NB4 (cell line): ENCODE measurements at regions not wholly inside any gene's neighbourhood (a gene's known extent, or its start where the extent isn't known, plus 50 kb on each side); places are given as distances from the start of the nearest gene placed in this dataset.

Experiments used
- POLR2A ChIP-seq: IDR thresholded peaks from 2 replicates; pipeline ENCODE4 v1.6.1; 2011; ENCODE audit warnings: mild to moderate bottlenecking; ENCODE audit not compliant: insufficient read length; ENCODE audit errors: extremely low read depth
- TF ChIP-seq, protein P1 (sequence below): IDR thresholded peaks from one replicate; pipeline ENCODE4 v1.5.1; 2012; ENCODE audit warnings: low read depth, low read length

- TF ChIP-seq, protein P1, sequence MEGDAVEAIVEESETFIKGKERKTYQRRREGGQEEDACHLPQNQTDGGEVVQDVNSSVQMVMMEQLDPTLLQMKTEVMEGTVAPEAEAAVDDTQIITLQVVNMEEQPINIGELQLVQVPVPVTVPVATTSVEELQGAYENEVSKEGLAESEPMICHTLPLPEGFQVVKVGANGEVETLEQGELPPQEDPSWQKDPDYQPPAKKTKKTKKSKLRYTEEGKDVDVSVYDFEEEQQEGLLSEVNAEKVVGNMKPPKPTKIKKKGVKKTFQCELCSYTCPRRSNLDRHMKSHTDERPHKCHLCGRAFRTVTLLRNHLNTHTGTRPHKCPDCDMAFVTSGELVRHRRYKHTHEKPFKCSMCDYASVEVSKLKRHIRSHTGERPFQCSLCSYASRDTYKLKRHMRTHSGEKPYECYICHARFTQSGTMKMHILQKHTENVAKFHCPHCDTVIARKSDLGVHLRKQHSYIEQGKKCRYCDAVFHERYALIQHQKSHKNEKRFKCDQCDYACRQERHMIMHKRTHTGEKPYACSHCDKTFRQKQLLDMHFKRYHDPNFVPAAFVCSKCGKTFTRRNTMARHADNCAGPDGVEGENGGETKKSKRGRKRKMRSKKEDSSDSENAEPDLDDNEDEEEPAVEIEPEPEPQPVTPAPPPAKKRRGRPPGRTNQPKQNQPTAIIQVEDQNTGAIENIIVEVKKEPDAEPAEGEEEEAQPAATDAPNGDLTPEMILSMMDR = no peak
- no peak for TF ChIP-seq POLR2A
These were observed 237.1 kb downstream of the BMP4 start for GRCh38 chr14:53719536-53719935.
